ENCODE measurements at regions not wholly inside any gene's neighbourhood (a gene's known extent, or its start where the extent isn't known, plus 50 kb on each side); places are given as distances from the start of the nearest gene placed in this dataset.

GRCh38 chr2:155748131-155748530, 584.4 kb downstream of the NR4A2 start:
- no peaks in the 10 kb centered on the region for H3K27me3 Mint-ChIP-seq (ENCODE audit: low read depth)
- DNase-seq (ENCODE audit: low spot score), result no peak
- H3K27ac Mint-ChIP-seq, result no peak overlapping the region
- no peak overlapping the region for H3K4me3 Mint-ChIP-seq (ENCODE audit: low read depth)
- no peaks in the 10 kb centered on the region for H3K4me1 Mint-ChIP-seq (ENCODE audit: low read depth)
- intact Hi-C loops (cut with micrococcal nuclease), result no loop called here
- H3K36me3 Mint-ChIP-seq (ENCODE audit: low read depth), result no peaks in the 10 kb centered on the region
- no peaks in the 10 kb centered on the region for H3K9me3 Mint-ChIP-seq

- Mint-ChIP-seq H3K27ac (no peak overlapping the region), H3K4me1 (ENCODE audit: low read depth) (no peaks in the 10 kb centered on the region), H3K27me3 (ENCODE audit: low read depth) (no peaks in the 10 kb centered on the region), H3K9me3 (no peaks in the 10 kb centered on the region), H3K4me3 (ENCODE audit: low read depth) (no peak overlapping the region), H3K36me3 (ENCODE audit: low read depth) (no peaks in the 10 kb centered on the region)
- intact Hi-C loops (cut with micrococcal nuclease), result no loop called here
- no peak for DNase-seq (ENCODE audit: low spot score)
Measured at GRCh38 chr2:155747531-155747930, 585.0 kb downstream of the NR4A2 start.

DNA sequence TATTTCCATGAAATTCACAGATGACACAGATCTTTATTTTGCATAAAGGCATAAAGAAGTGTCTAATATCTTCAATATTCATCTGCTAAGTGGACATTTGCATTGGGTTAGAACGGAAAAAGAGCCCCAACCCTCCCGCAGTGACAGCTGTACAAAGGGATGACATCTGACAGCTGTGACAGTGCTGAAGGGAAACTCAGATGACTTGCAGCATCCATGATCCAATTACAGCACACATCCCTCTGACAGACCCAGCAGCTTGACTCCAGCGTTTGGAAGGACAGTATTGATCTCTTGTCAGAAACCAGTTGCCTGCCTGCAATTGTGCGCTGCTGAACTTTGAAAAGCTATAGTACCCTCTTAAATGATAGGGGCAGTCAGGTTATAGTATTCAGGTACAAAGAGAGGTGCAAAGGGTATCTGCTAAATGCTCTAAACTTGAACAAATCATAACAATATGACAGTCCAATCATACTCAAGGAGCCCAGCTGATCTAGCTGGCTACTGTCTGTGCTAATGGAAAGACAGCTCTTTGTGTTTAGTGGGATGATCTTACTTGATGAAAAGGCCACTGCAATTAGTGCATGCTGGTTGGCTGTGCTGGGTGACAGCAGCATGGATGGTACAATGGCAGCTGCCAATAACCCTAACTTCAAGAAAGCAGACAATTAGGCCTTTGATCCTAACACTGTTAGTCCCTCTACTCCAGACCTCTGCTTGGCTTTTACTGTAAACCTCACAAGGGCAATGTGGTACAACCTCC, 599.2 kb downstream of the NR4A2 start:
- Mint-ChIP-seq H3K4me1 (ENCODE audit: low read depth) (no peaks in the 10 kb centered on the region), H3K27ac (no peak overlapping the region), H3K36me3 (ENCODE audit: low read depth) (no peaks in the 10 kb centered on the region), H3K4me3 (ENCODE audit: low read depth) (no peak overlapping the region), H3K27me3 (ENCODE audit: low read depth) (no peaks in the 10 kb centered on the region), H3K9me3 (no peaks in the 10 kb centered on the region)
- intact Hi-C loops (cut with micrococcal nuclease), result no loop called here
- no peak for DNase-seq (ENCODE audit: low spot score)

DNA sequence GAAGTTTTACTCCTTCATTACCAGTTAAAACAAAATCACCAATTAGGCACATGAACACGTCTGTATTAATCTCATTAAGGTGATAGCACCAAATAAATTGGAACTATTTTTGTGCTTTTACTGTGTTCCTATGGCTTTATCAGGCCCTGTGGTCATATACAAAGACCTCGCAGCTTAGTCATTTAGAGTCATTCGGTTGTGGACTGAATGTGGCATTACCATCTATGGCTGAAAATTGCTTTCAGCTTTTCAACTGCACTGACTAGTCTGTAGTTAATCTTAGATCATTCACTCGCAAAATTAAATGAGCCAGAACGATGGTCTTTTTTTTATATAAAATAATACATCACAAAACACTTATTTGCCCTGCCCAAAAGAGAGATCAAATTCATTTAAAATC, 601.7 kb downstream of the NR4A2 start:
- Mint-ChIP-seq H3K36me3 (ENCODE audit: low read depth) (no peaks in the 10 kb centered on the region), H3K27me3 (ENCODE audit: low read depth) (no peaks in the 10 kb centered on the region), H3K27ac (no peak overlapping the region), H3K4me3 (ENCODE audit: low read depth) (no peak overlapping the region), H3K9me3 (no peaks in the 10 kb centered on the region), H3K4me1 (ENCODE audit: low read depth) (no peaks in the 10 kb centered on the region)
- no peak for DNase-seq (ENCODE audit: low spot score)
- intact Hi-C loops (cut with micrococcal nuclease), result no loop called here

GRCh38 chr2:155727187-155727895, 605.2 kb downstream of the NR4A2 start:
- H3K27ac Mint-ChIP-seq, result no peak overlapping the region

DNA sequence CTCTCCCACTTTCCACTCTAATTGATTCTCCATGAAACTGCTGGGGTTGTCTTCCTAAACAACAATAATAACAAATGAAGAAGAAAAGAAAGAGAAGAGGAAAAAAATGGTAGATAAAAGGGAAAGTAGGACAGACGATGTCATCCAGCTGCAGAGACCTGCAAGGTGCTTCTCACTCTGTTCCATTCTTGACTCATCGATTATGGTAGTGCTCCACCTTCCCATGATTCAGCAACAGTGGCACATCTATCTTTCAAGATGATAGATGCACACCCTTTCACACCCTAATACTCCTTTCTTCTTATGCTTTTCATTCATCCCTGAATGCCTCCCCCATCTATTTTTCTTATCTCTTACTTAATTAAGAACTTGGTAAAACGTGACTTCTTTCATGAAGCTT, 610.2 kb downstream of the NR4A2 start:
- H3K36me3 Mint-ChIP-seq (ENCODE audit: low read depth), result no peaks in the 10 kb centered on the region
- intact Hi-C loops (cut with micrococcal nuclease), result no loop called here
- H3K4me3 Mint-ChIP-seq (ENCODE audit: low read depth), result no peak overlapping the region
- DNase-seq (ENCODE audit: low spot score), result no peak
- no peaks in the 10 kb centered on the region for H3K4me1 Mint-ChIP-seq (ENCODE audit: low read depth)
- no peaks in the 10 kb centered on the region for H3K27me3 Mint-ChIP-seq (ENCODE audit: low read depth)
- no peak overlapping the region for H3K27ac Mint-ChIP-seq
- H3K9me3 Mint-ChIP-seq, result no peaks in the 10 kb centered on the region

More at GRCh38 chr2:155727187-155727895, 605.2 kb downstream of the NR4A2 start:
- Mint-ChIP-seq H3K27me3 (ENCODE audit: low read depth) (no peaks in the 10 kb centered on the region), H3K36me3 (ENCODE audit: low read depth) (no peaks in the 10 kb centered on the region), H3K4me3 (ENCODE audit: low read depth) (no peak overlapping the region), H3K9me3 (no peaks in the 10 kb centered on the region), H3K4me1 (ENCODE audit: low read depth) (no peaks in the 10 kb centered on the region)
- intact Hi-C loops (cut with micrococcal nuclease), result no loop called here
- DNase-seq (ENCODE audit: low spot score), result no peak

GRCh38 chr2:155715705-155716104, 616.8 kb downstream of the NR4A2 start:
- H3K27ac Mint-ChIP-seq, result no peak overlapping the region
- intact Hi-C loops (cut with micrococcal nuclease), result no loop called here
- no peak for DNase-seq (ENCODE audit: low spot score)
- H3K4me1 Mint-ChIP-seq (ENCODE audit: low read depth), result no peaks in the 10 kb centered on the region
- no peaks in the 10 kb centered on the region for H3K36me3 Mint-ChIP-seq (ENCODE audit: low read depth)
- H3K27me3 Mint-ChIP-seq (ENCODE audit: low read depth), result no peaks in the 10 kb centered on the region
- H3K9me3 Mint-ChIP-seq, result no peaks in the 10 kb centered on the region
- no peak overlapping the region for H3K4me3 Mint-ChIP-seq (ENCODE audit: low read depth)

DNA sequence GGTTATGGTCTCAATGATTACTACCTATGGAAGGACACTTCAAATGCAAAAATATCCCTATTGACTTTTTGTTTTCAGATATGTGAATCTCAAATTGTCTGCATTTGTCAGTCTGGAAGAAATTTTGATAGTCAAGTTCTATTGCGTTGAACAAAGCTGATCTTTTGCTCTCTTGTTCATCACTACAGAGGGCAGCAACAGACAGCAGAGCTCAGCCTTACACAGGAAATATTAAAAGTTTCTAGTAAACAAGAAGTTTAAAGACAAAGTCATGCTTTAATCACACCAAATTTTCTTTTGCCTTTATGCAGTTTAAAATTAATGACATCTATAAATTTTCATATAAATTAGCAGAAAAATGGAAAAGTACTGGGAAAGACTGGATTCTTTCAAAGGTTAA, 617.5 kb downstream of the NR4A2 start:
- no peaks in the 10 kb centered on the region for H3K27me3 Mint-ChIP-seq (ENCODE audit: low read depth)
- no peaks in the 10 kb centered on the region for H3K4me1 Mint-ChIP-seq (ENCODE audit: low read depth)
- no peak overlapping the region for H3K4me3 Mint-ChIP-seq (ENCODE audit: low read depth)
- H3K27ac Mint-ChIP-seq, result no peak overlapping the region
- no peaks in the 10 kb centered on the region for H3K36me3 Mint-ChIP-seq (ENCODE audit: low read depth)
- intact Hi-C loops (cut with micrococcal nuclease), result no loop called here
- no peaks in the 10 kb centered on the region for H3K9me3 Mint-ChIP-seq
- no peak for DNase-seq (ENCODE audit: low spot score)

DNA sequence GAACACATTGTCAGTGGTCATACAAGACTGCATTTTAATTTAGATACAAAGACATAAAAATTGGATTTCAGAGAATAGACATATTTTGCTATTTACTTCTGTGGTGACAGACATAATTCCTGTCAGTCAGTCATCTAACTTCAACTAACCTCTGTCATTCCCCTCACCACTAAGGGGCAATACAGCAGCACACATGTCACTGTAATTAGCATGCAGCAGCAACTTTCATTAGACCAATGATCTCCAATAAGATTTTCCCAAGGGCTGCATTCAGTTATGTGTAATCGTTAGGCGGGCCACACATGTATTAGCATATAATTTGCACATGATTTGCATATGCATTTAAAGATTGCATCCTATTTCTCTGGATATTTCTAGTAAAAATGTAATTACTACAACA, 624.5 kb downstream of the NR4A2 start:
- Mint-ChIP-seq H3K4me3 (ENCODE audit: low read depth) (no peak overlapping the region), H3K27ac (no peak overlapping the region), H3K9me3 (no peaks in the 10 kb centered on the region), H3K27me3 (ENCODE audit: low read depth) (no peaks in the 10 kb centered on the region), H3K4me1 (ENCODE audit: low read depth) (no peaks in the 10 kb centered on the region), H3K36me3 (ENCODE audit: low read depth) (no peaks in the 10 kb centered on the region)
- intact Hi-C loops (cut with micrococcal nuclease), result no loop called here
- DNase-seq (ENCODE audit: low spot score), result no peak

- H3K9me3 Mint-ChIP-seq, result no peaks in the 10 kb centered on the region
- H3K4me3 Mint-ChIP-seq (ENCODE audit: low read depth), result no peak overlapping the region
- H3K4me1 Mint-ChIP-seq (ENCODE audit: low read depth), result no peaks in the 10 kb centered on the region
- intact Hi-C loops (cut with micrococcal nuclease), result no loop called here
- H3K27me3 Mint-ChIP-seq (ENCODE audit: low read depth), result no peaks in the 10 kb centered on the region
- no peak for DNase-seq (ENCODE audit: low spot score)
- no peak overlapping the region for H3K27ac Mint-ChIP-seq
- H3K36me3 Mint-ChIP-seq (ENCODE audit: low read depth), result no peaks in the 10 kb centered on the region
Measured at GRCh38 chr2:155703917-155704316, 628.6 kb downstream of the NR4A2 start.

DNA sequence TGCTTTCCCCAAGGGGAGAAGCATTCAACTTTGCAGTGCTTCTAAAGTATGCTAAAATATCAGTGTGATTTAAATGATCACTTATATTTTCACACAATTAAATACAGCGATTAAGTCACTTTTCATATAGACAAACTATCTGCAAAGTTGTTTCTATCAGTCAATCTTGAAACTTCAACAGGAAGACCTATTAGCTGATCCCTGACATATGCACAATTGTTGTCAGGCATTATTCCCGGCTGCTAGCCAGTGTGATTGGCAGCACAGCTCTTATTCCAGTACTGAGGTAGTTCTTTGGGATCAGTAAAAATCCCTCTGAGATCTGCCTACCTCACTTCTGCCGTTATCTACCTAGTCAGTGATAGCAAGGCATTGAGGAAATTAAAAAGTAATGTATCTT, 629.5 kb downstream of the NR4A2 start:
- no peak overlapping the region for H3K4me3 Mint-ChIP-seq (ENCODE audit: low read depth)
- no peaks in the 10 kb centered on the region for H3K9me3 Mint-ChIP-seq
- intact Hi-C loops (cut with micrococcal nuclease), result no loop called here
- no peak overlapping the region for H3K27ac Mint-ChIP-seq
- H3K36me3 Mint-ChIP-seq (ENCODE audit: low read depth), result no peaks in the 10 kb centered on the region
- no peaks in the 10 kb centered on the region for H3K4me1 Mint-ChIP-seq (ENCODE audit: low read depth)
- no peak for DNase-seq (ENCODE audit: low spot score)
- H3K27me3 Mint-ChIP-seq (ENCODE audit: low read depth), result no peaks in the 10 kb centered on the region

DNA sequence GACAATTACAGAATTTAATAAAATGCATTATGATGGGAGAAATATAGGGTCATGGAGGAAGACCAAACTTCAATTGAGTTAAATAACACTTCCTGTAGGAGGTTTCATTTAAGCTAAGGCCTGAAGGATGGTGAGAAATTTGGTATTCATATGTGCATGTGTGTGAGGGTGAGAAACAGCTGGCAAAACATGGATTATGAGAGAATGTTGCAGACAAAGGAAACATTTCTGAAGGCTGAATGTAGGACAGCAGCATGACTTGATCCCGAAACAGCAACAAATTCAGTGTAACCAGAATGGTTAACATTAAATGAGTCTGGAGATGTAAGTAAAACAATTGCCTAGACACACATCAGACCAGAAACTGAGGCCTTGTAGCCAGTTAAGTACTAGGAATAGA, 630.8 kb downstream of the NR4A2 start:
- Mint-ChIP-seq H3K4me3 (ENCODE audit: low read depth) (no peak overlapping the region), H3K36me3 (ENCODE audit: low read depth) (no peaks in the 10 kb centered on the region), H3K9me3 (no peaks in the 10 kb centered on the region), H3K4me1 (ENCODE audit: low read depth) (no peaks in the 10 kb centered on the region), H3K27me3 (ENCODE audit: low read depth) (no peaks in the 10 kb centered on the region), H3K27ac (no peak overlapping the region)
- DNase-seq (ENCODE audit: low spot score), result no peak
- intact Hi-C loops (cut with micrococcal nuclease), result no loop called here

DNA sequence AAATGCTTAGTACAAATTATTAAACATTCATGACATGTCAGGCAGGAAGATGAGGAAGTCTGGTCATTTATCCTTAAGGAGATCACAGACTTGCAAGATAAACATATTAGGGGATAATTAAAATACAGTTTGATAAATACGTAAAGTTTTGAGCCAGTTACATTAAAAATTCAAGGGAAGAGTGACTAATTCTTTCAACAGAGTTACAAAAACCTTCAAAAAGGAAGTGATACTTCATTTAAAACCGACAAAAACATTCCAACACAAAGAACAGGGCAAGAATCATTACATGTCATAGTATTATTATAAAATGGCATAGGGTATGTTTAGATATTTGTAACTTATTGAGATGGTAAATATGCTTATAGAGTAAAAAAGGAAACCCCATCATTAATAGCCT, 636.0 kb downstream of the NR4A2 start:
- intact Hi-C loops (cut with micrococcal nuclease), result no loop called here
- H3K4me3 Mint-ChIP-seq (ENCODE audit: low read depth), result no peak overlapping the region

More for the DNA sequence above, 636.0 kb downstream of the NR4A2 start:
- Mint-ChIP-seq H3K27me3 (ENCODE audit: low read depth) (no peaks in the 10 kb centered on the region), H3K27ac (no peak overlapping the region), H3K36me3 (ENCODE audit: low read depth) (no peaks in the 10 kb centered on the region), H3K4me1 (ENCODE audit: low read depth) (no peaks in the 10 kb centered on the region), H3K9me3 (no peaks in the 10 kb centered on the region)
- DNase-seq (ENCODE audit: low spot score), result no peak
